ENCODE measurements at regions not wholly inside any gene's neighbourhood (a gene's known extent, or its start where the extent isn't known, plus 50 kb on each side); places are given as distances from the start of the nearest gene placed in this dataset.

DNA sequence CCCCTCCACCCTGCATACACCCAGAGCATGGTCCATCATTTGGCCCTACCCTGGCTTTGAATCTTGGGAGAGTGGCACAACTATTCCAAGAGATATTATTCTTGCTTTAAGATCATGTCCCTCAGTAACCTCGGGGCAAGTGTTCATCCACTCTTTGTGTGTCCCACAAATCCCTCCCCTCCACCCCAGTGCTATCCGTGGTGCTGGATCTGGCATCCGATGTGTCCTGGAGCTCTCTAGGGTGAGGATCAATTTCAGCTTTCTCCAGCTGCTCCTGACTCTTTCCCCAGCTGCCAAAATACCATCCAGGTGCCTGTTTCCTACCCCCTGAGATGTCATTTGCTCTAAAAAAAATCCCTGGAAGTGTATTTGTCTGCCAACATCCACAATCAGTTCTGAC lies 64.8 kb upstream of the CMKLR1 start:
- TF ChIP-seq CTCF (IDR thresholded peaks at IDR 0.05) (no peak), POLR2A (IDR thresholded peaks at IDR 0.05) (no peak)

Measured in thyroid gland (tissue), 4 donors.